ENCODE measurements at regions not wholly inside any gene's neighbourhood (a gene's known extent, or its start where the extent isn't known, plus 50 kb on each side); places are given as distances from the start of the nearest gene placed in this dataset.
A peak's percentile ranks its signal among the peaks of the same experiment; 100 is the strongest.

DNA sequence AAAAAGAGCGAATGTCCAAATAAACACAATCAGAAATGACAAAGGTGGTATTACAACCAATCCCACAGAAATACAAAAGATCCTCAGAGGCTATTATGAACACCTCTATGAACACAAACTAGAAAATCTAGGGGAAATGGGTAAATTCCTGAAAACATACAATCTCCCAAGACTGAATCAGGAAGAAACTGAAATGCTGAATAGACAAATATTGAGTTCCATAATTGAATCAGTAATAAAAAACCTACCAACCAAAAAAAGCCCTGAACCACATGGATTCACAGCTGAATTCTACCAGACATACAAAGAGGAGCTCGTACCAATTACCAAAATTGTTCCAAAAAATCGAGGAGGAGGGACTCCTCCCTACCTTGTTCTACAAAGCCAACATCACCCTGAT is 56.1 kb upstream of the ZNF800 start:
- DNase-seq: no peak
- H3K27me3 ChIP-seq: peaks cover 0 to 6% (median 0%) of the 10 kb centered on the region in 3 donors
- no peaks in the 10 kb centered on the region for H3K4me1 ChIP-seq
- no peak overlapping the region for H3K4me3 ChIP-seq
- peaks cover 0 to 15% (median 5%) of the 10 kb centered on the region in 4 donors for H3K9me3 ChIP-seq
- H3K36me3 ChIP-seq: no peaks in the 10 kb centered on the region
- intact Hi-C loops (cut with DNase I): no loop called here
- TF ChIP-seq EP300 (IDR thresholded peaks at IDR 0.05) (no peak), POLR2A (IDR thresholded peaks at IDR 0.05) (no peak), POLR2AphosphoS5 (IDR thresholded peaks at IDR 0.05) (no peak)
- TF ChIP-seq, protein P1, sequence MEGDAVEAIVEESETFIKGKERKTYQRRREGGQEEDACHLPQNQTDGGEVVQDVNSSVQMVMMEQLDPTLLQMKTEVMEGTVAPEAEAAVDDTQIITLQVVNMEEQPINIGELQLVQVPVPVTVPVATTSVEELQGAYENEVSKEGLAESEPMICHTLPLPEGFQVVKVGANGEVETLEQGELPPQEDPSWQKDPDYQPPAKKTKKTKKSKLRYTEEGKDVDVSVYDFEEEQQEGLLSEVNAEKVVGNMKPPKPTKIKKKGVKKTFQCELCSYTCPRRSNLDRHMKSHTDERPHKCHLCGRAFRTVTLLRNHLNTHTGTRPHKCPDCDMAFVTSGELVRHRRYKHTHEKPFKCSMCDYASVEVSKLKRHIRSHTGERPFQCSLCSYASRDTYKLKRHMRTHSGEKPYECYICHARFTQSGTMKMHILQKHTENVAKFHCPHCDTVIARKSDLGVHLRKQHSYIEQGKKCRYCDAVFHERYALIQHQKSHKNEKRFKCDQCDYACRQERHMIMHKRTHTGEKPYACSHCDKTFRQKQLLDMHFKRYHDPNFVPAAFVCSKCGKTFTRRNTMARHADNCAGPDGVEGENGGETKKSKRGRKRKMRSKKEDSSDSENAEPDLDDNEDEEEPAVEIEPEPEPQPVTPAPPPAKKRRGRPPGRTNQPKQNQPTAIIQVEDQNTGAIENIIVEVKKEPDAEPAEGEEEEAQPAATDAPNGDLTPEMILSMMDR (IDR thresholded peaks at IDR 0.05): no peak
- H3K27ac ChIP-seq: no peak overlapping the region
- whole genome bisulfite sequencing, 2 donors: 49 to 62% methylated on average over 3 of the region's 3 CpGs

DNA sequence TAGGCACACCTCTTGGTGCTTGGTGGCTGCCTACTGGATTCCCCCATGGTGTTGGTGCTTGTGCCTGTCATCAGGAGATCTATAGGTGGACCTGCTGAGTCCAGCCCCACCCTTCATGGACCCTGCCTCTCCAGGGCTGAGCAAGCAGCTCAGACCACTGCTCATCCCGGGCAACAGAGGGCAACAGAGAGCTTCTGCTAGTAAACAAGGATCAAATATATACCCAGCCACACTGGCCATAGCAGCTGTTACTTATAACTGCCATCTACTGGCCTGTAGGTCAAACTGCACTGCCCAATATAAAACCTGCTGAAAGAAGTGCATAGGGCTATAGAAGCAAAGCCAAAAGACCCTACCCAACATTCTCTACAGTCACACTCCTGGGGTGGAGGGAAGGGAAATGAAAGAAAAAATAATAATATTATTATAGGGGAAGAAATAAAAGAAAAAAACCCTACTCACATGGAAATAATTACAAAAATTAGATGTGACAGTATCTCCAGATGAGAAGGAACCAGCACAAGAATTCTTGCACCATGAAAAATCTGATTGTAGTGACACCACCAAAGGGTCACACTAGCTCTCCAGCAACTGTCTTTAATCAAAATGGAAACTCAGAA is 54.9 kb upstream of the ZNF800 start:
- peaks cover 0 to 15% (median 5%) of the 10 kb centered on the region in 4 donors for H3K9me3 ChIP-seq
- intact Hi-C loops (cut with DNase I): no loop called here
- H3K4me3 ChIP-seq: no peak overlapping the region
- H3K36me3 ChIP-seq: no peaks in the 10 kb centered on the region
- TF ChIP-seq EP300 (IDR thresholded peaks at IDR 0.05): no peak
- TF ChIP-seq, protein P1 (IDR thresholded peaks at IDR 0.05): peak in 2 of 4 experiments; percentile 5 to 10
- 0 to 9% methylated on average over 1 of the region's 1 CpG for WGBS, 2 donors
- DNase-seq: no peak
- H3K4me1 ChIP-seq: no peaks in the 10 kb centered on the region
- peaks cover 0 to 6% (median 0%) of the 10 kb centered on the region in 3 donors for H3K27me3 ChIP-seq
- no peak overlapping the region for H3K27ac ChIP-seq

DNA sequence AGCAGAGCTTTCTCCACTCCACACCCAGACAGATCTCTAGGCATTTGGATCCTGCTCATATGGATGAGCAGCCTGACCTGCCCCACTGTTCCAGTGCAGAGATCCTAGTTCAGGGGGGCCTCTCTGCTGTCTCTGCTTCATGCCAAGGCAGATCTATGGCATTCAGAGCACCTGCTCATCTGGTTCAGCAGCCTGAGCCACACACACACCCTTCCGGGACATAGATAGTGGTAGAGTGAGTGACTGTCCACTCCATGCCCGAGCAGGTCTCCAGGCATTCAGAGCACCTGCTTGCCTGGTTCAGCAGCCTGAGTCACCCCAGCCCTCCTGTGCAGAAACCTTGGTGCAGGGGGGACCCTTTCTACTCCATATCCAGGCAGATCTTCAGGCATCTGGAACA is 54.3 kb upstream of the ZNF800 start:
- 96% methylated on average over 2 of the region's 2 CpGs for WGBS, 2 donors

More for the DNA sequence above, 54.3 kb upstream of the ZNF800 start:
- Histone ChIP-seq H3K27ac (no peak overlapping the region), H3K4me3 (no peak overlapping the region), H3K27me3 (peaks cover 0 to 6% (median 0%) of the 10 kb centered on the region in 3 donors), H3K36me3 (no peaks in the 10 kb centered on the region), H3K9me3 (peaks cover 0 to 15% (median 5%) of the 10 kb centered on the region in 4 donors), H3K4me1 (no peaks in the 10 kb centered on the region)
- intact Hi-C loops (cut with DNase I): no loop called here
- TF ChIP-seq POLR2A (IDR thresholded peaks at IDR 0.05): no peak
- TF ChIP-seq POLR2AphosphoS5 (IDR thresholded peaks at IDR 0.05): no peak
- TF ChIP-seq, protein P1 (IDR thresholded peaks at IDR 0.05): no peak
- TF ChIP-seq EP300 (IDR thresholded peaks at IDR 0.05): no peak
- no peak for DNase-seq

Measured in sigmoid colon (tissue), 6 donors.